Upper lobe of left lung (tissue), 4 donors: ENCODE measurements at regions not wholly inside any gene's neighbourhood (a gene's known extent, or its start where the extent isn't known, plus 50 kb on each side); places are given as distances from the start of the nearest gene placed in this dataset.
"Not testable (repeated sequence)": the region's sequence is repeated elsewhere in the genome, so short reads cannot be mapped to it uniquely, and the experiment has no call there.

Source experiments
- POLR2A ChIP-seq, 4 donors: fragments of 450-650 bp; IDR thresholded peaks; one replicate each; pipeline ENCODE4 v1.5.1; 2016 to 2017; ENCODE audit warnings: antibody characterized with exemption in 4 of 4, mild to moderate bottlenecking in 2 of 4
- TF ChIP-seq, protein P1 (sequence below), 6 experiments: fragments of 450-650 bp in 4 of 6; fragments of 200-600 bp in 2 of 6; sonication (generic) in 2 of 6; IDR thresholded peaks; one replicate each; pipeline ENCODE4 v1.5.1; 2016 to 2019; ENCODE audit warnings: antibody characterized with exemption in 6 of 6

DNA sequence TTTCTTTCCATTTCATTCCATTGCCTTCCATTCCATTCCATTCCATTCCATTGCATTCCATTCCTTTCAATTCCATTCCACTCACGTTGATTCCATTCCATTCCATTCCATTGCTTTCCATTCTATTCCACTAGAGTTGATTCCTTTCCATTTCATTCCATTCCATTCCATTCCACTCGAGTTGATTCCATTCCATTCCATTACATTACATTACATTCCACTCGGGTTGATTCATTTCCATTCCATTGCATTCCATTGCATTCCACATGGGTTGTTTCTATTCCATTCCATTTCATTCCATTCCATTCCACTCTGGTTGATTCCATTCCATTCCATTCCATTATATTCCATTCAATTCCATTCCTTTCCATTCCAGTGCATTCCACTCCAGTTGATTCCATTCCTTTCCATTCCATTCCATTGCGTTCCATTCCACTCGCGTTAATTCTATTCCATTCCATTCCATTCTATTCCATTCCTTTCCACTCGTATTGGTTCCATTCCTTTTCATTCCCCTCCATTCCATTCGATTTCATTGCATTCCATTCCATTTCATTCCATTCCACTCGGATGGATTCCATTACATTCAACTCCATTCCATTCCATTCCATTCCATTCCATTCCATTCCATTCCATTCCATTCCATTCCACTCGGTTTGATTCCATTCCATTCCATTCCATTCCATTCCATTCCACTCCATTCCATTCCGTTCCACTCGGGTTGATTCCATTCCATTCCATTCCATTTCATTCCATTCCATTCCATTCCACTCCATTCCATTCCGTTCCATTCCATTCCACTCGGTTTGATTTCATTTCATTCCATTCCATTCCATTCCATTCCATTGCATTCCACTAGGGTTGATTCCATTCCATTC lies 1139.1 kb downstream of the RPIA start:
- TF ChIP-seq, protein P1, sequence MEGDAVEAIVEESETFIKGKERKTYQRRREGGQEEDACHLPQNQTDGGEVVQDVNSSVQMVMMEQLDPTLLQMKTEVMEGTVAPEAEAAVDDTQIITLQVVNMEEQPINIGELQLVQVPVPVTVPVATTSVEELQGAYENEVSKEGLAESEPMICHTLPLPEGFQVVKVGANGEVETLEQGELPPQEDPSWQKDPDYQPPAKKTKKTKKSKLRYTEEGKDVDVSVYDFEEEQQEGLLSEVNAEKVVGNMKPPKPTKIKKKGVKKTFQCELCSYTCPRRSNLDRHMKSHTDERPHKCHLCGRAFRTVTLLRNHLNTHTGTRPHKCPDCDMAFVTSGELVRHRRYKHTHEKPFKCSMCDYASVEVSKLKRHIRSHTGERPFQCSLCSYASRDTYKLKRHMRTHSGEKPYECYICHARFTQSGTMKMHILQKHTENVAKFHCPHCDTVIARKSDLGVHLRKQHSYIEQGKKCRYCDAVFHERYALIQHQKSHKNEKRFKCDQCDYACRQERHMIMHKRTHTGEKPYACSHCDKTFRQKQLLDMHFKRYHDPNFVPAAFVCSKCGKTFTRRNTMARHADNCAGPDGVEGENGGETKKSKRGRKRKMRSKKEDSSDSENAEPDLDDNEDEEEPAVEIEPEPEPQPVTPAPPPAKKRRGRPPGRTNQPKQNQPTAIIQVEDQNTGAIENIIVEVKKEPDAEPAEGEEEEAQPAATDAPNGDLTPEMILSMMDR (IDR thresholded peaks at IDR 0.05): not testable (repeated sequence)
- TF ChIP-seq POLR2A (IDR thresholded peaks at IDR 0.05): not testable (repeated sequence)
